ENCODE measurements at regions not wholly inside any gene's neighbourhood (a gene's known extent, or its start where the extent isn't known, plus 50 kb on each side); places are given as distances from the start of the nearest gene placed in this dataset.

GRCh38 chr1:239678181-239678580 is 291.8 kb downstream of the CHRM3 start:
- DNase-seq (ENCODE audit: low spot score): no peak

- DNase-seq (ENCODE audit: low spot score): no peak
These were observed 295.7 kb downstream of the CHRM3 start for GRCh38 chr1:239682046-239682445.

DNA sequence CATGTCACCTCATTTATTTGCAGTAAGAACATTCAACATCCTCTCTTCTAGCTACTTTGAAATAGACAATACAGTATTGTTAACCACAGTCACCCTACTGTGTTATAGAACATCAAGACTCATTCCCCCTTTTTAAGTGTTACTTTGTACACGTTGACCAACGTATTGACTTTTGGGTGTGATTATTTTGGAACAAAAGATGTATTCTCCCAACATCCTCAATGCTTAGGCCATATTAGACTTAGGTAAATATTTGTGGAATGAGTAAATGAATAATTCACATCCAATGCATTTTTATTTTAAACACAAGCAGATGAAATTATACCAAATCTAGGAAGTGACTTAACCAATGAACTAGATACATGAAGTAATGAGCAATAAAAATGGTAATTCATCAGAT is 296.6 kb downstream of the CHRM3 start:
- no peak for DNase-seq (ENCODE audit: low spot score)

DNA sequence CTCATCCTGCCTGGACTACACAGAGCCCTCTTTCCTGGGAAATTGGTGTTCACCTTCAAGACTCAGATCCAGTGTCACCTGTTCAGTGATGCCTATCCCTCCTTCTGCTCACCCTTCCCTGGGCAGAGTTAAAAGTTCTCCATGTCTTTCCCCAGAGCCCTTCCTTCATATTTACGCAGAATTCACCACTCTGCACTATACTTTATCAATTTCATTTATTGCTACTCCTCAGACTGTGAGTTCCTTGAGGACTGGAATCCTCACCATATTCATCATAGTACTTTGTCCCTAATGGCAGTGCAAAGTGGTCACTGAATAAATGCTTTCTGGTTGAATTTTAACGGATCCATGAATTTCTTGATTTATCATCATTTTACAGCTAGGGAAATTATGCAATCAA is 300.0 kb downstream of the CHRM3 start:
- DNase-seq (ENCODE audit: low spot score): no peak

DNA sequence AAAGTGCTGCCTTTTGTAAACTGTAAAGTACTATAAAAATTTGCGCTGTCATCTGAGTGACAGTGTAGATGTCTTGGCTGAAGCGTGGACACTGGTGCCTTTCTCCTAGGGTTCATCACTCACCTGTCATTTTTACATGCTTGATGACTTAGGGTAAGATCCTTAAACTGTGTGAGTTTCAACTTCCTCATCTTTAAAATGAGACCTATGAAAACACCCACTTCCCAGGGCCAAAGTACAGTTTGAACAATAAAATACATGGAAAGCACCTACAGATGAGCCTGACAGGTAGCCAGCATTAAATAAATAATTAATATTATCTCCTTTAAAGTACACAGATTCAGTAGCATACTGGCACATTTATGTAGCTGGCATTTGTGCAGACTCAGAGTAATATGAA is 309.9 kb downstream of the CHRM3 start:
- DNase-seq (ENCODE audit: low spot score): no peak

DNA sequence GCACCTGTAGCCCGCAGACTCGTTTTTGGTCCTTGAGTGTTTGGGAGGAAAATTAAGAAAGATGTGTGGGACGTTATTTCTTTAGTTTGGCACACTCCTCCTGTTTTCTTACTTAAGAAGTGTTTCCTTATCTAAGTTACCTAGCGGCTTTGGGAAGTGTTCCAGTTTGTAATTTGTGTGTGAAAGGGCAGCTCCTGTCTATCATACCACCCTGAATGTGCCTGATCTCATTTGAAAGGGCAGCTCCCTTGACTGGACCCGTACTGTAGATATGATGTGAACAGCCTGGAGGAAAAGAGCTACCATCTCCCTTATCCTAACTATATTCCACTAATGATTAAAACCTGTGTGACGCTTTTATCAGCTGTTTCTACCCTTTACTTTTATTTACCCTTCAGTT is 314.3 kb downstream of the CHRM3 start:
- no peak for DNase-seq (ENCODE audit: low spot score)

GRCh38 chr1:239703075-239703474 is 316.7 kb downstream of the CHRM3 start:
- DNase-seq (ENCODE audit: low spot score): no peak

DNA sequence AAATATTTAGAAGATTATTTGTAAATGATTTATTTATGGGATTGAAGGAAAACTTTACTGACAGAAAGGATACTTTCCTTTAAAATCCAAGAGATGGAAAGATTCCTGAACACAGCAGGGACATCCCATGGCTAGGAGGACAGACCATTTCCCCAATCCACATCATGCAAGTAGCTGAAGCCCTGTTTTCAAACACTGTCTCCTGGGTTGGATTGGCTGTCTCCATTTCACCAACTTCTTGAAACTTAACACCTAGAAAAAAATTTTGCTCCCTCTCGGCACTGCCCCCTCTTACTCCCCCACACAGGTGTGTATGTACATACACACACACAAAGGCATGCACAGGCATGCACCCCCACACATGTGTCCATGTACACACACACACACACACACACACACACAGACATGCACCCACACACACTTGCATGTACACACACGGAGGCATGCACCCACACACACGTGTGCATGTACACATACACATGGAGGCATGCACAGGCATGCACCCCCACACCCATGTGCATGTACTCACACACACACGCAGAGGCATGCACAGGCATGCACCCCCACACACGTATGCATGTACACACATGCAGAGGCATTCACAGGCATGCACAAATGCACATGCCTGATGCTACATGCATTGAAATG is 320.0 kb downstream of the CHRM3 start:
- no peak for DNase-seq (ENCODE audit: low spot score)

DNA sequence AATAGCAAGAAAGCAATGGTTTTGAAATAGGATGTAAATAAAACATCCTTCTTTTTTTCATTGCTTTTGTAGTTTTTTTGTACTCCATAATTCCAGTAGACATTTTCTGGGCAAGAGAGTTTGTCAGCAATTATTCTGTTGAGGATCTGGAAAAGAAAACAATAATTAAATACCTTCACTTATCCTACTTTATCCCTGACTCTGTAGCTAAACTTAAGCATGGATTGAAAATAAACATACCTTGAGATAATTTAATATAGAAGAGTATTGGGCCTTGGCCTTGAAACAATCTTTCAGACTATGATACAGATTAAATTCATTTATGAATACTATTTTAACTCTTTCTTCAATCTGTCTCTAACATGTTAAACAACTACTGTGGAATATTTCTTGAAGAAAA is 321.2 kb downstream of the CHRM3 start:
- DNase-seq (ENCODE audit: low spot score): no peak

GRCh38 chr1:239708622-239709021 is 322.3 kb downstream of the CHRM3 start:
- DNase-seq (ENCODE audit: low spot score): no peak

DNA sequence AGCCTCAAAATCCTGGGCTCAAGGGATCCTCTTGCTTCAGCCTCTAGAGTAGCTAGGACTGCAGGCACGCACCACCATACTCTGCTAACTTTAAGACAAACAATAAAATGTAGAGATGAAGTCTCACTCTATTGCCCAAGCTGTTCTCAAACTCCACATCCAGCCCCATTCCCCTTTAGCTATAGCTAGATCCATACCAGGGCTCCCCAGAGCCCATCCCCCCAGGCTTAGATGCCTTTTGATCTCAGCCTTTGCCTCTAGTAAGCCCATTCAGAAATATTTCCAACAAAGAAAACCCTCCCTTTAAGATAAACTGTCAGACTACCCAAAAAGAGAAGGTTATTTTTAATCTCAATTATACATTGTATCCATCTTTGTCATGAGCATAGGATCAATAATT is 325.4 kb downstream of the CHRM3 start:
- no peak for DNase-seq (ENCODE audit: low spot score)

- no peak for DNase-seq (ENCODE audit: low spot score)
These were observed 330.9 kb downstream of the CHRM3 start for GRCh38 chr1:239717097-239717917.

- no peak for DNase-seq (ENCODE audit: low spot score)
These were observed 331.5 kb downstream of the CHRM3 start for GRCh38 chr1:239717918-239718184.

DNA sequence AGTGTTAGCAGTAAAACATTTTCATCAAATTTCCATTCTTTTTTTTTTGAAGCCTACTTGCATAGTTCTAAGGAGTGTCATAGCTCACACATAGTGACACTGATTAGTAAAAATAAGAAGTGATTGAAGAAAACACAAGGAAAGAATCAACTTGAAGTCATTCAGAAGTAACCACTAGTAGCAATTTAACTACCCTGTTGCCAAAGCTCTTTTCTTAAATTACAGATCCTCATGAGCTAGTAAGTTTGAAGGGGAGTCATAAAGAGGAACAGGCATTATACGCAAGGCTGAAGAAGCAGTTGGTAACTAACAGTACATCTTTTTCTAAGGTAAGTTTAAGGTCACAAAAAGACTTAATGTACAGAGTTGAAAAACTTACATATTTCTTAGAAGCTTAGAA is 332.2 kb downstream of the CHRM3 start:
- no peak for DNase-seq (ENCODE audit: low spot score)

DNA sequence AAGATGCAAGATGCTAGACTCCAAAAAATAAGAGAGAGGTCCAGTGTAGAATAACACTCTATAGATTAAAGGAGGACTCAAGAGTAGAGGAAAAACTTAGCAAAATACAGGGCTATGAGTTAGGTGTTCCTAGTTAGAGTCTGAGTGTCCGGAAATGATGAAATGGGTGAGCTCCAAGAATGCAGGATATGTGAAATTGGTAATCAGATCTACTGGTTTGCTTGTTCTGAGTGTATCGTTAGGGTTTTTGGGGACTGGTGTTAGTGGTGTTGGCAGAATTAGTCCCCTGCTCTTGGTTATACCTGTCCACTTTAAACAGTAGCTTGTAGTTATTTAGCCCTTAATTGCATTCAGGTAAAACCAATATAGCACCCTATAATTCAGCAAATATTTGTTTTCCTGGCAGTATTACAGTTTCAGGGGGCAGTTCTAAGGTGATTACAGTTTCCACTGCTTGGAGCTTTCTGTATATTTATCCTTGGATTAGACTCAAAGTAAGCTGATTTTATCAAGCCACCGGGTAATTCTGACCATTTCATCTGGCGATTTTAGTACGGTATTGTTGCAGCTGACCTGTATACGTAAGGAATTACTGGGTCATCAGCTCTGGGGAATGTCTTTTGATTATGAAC is 332.7 kb downstream of the CHRM3 start:
- no peak for DNase-seq (ENCODE audit: low spot score)

DNA sequence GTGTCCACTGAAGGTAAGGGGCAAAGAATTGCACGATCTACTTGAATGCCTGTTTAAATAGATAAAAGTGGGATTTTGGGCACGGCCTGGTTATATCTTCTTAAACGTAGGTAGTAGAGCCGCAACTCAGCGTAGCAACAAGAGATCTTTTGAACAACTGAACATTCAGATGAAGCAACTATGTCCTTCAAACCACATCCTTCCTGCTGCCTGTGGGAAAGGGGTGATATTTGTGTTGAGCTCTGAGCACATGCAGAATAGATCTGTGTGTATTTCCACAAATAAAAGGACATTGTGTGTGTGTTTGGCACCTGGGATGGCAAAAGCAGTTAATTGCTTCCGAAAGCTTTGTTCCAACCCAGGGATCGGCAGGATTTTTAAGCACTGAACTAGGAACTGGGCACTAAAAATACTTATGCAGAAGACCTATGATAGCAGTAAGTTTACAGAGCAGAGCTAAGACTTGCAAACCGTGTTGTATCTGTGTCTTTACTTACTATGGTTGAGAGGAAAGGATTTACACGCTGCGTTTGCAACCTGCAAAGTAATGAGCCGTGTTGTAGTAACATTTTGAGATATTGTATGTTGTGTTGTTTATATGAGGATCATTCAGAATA is 333.4 kb downstream of the CHRM3 start:
- no peak for DNase-seq (ENCODE audit: low spot score)

DNA sequence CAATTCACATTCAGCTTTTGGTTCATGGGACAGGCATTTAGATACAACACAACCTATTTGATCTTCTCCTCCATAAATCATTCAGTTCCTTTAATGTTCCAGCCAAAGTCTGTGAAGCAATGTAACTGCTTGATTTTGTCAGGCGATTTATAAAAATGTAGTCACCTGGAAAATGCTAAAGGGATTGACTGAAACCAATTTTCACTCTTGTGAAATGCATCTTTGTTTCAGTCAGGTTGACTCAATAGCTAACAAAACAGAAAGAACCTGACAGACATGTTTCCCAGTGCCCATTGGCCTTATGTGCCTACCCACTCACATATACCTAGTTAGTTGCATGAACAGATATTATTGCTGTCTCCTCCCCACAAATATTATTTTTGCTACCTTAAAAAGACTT is 335.7 kb downstream of the CHRM3 start:
- DNase-seq (ENCODE audit: low spot score): no peak

GRCh38 chr1:239723776-239724367 is 337.5 kb downstream of the CHRM3 start:
- DNase-seq (ENCODE audit: low spot score): no peak

DNA sequence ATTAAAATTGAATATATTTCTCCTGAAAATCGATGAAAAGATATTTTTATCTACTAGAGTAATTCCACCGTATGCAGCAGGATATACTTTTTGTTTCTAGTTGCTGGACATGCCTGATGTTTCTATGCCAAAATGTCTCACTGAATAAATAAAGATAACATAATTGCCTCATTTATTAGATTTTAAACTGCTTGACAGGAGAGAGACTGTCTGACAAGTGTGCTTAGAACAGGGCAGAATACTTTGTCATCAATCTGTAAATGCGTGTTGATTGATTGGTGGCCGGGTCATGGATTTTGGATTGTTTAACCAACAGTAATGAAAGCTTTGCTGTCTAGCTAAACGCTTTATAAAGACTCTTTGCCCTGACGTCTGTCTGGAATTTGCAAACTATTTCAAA is 339.0 kb downstream of the CHRM3 start:
- DNase-seq (ENCODE audit: low spot score): no peak

DNA sequence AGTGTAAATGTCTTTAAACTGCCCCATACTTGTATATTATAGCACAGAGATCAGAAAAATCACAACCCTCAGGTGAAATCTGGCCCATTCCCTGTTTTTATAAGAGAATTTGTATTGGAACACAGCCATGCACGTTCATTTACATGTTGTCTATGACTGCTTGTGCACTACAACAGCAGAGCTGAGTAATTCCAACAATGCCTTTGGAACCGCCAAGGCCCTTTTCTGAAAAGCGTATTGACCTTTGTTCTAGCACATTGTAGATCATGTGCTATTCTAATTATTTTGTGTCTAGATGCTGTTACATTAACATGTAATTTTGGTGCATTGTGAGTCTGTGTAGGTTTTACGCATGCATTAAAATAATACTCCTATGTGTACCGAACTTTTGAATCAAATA is 339.6 kb downstream of the CHRM3 start:
- no peak for DNase-seq (ENCODE audit: low spot score)

DNA sequence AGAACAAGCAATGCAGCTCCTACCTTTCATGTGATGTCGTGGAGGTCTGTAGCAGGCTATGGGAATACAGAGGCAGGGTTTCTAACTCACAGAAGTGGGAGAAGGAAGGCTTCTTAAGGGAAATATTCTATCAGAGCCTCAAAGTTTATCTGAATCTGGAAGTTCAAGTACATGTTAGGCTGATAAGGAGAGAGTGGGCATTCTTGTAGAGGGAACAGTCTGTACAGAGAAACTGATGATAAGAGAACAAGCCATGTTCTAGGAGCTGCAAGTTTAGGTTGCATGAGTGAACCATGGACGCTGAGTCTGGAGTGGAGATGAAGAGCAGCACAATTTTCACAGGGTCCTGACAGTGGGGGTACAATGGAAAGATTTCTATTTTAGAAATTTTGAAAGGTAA is 344.0 kb downstream of the CHRM3 start:
- no peak for DNase-seq (ENCODE audit: low spot score)

DNA sequence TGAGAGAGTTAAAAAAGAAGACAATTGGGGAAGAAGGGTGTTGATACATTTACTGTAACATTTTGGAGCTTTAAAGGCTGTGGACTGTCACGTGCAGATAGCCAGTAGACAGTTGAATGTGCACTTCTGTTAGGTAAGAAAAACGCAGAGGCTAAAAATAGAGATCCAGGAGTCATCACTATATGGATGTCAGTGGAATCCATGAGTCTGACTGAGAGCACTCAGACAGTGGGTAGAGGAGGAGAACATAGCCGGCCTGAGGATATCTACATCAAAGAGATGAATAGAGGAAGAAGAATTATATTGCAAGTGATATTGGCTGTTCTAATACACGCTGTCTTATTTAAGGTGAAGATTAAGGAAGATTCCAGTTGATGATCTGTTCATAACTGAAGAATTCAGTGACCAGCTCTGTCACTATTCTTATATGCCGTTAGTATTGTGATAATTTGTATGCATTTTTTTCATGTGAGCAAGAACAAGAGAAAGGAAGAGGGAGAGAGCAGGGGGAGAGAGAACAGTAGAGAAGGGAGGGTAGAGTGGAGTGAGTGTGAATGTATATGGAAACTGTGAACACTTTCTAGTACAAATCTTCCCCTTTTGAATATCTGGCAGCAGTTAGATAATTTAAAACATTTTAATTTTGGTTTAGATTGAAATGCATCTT is 344.8 kb downstream of the CHRM3 start:
- no peak for DNase-seq (ENCODE audit: low spot score)
